ENCODE measurements at regions not wholly inside any gene's neighbourhood (a gene's known extent, or its start where the extent isn't known, plus 50 kb on each side); places are given as distances from the start of the nearest gene placed in this dataset.

GRCh38 chr11:122270535-122270934 is 154.5 kb upstream of the BLID start:
- ATAC-seq (ENCODE audit: low read depth in 2 of 2) (no peak), DNase-seq (no peak)
- Mint-ChIP-seq H3K27me3 (peaks cover 7 to 23% (median 8%) of the 10 kb centered on the region in 3 donors), H3K9me3 (no peaks in the 10 kb centered on the region), H3K36me3 (no peaks in the 10 kb centered on the region), H3K27ac (no peak overlapping the region), H3K4me1 (no peaks in the 10 kb centered on the region), H3K4me3 (no peak overlapping the region)

- Mint-ChIP-seq H3K27ac (no peak overlapping the region), H3K27me3 (peaks cover 7 to 23% (median 8%) of the 10 kb centered on the region in 3 donors), H3K4me1 (no peaks in the 10 kb centered on the region), H3K36me3 (no peaks in the 10 kb centered on the region), H3K4me3 (no peak overlapping the region), H3K9me3 (no peaks in the 10 kb centered on the region)
- ATAC-seq (ENCODE audit: low read depth in 2 of 2) (no peak), DNase-seq (no peak)
Measured at GRCh38 chr11:122269824-122270223, 153.8 kb upstream of the BLID start.

GRCh38 chr11:122268601-122269130 is 152.7 kb upstream of the BLID start:
- H3K27me3 Mint-ChIP-seq: peaks cover 7 to 19% (median 8%) of the 10 kb centered on the region in 3 donors
- H3K36me3 Mint-ChIP-seq: no peaks in the 10 kb centered on the region
- no peak overlapping the region for H3K4me3 Mint-ChIP-seq
- H3K4me1 Mint-ChIP-seq: no peaks in the 10 kb centered on the region
- H3K9me3 Mint-ChIP-seq: peaks cover 0 to 2% (median 0%) of the 10 kb centered on the region in 7 donors
- H3K27ac Mint-ChIP-seq: no peak overlapping the region
- no peak for ATAC-seq (ENCODE audit: low read depth in 2 of 2)
- DNase-seq: no peak

- peak overlapping the region in 1 of 6 donors; percentile 47 for H3K27ac Mint-ChIP-seq
- no peak overlapping the region for H3K4me3 Mint-ChIP-seq
- H3K4me1 Mint-ChIP-seq: no peaks in the 10 kb centered on the region
- ATAC-seq (ENCODE audit: low read depth in 2 of 2) (no peak), DNase-seq (no peak)
- H3K27me3 Mint-ChIP-seq: peaks cover 7 to 13% (median 8%) of the 10 kb centered on the region in 3 donors
- no peaks in the 10 kb centered on the region for H3K36me3 Mint-ChIP-seq
- peaks cover 0 to 2% (median 0%) of the 10 kb centered on the region in 7 donors for H3K9me3 Mint-ChIP-seq
Measured at GRCh38 chr11:122267602-122268001, 151.6 kb upstream of the BLID start.

- Mint-ChIP-seq H3K4me1 (no peaks in the 10 kb centered on the region), H3K4me3 (no peak overlapping the region), H3K36me3 (no peaks in the 10 kb centered on the region), H3K27me3 (peaks cover 5 to 11% (median 9%) of the 10 kb centered on the region in 3 donors), H3K9me3 (peaks cover 0 to 2% (median 0%) of the 10 kb centered on the region in 7 donors), H3K27ac (no peak overlapping the region)
- ATAC-seq (ENCODE audit: low read depth in 2 of 2) (no peak), DNase-seq (no peak)
Measured at GRCh38 chr11:122265981-122266380, 150.0 kb upstream of the BLID start.

- ATAC-seq (ENCODE audit: low read depth in 2 of 2): no peak
- H3K36me3 Mint-ChIP-seq: no peaks in the 10 kb centered on the region
Measured at GRCh38 chr11:122264121-122264520, 148.1 kb upstream of the BLID start.

GRCh38 chr11:122261546-122261945 is 145.5 kb upstream of the BLID start:
- Mint-ChIP-seq H3K4me3 (no peak overlapping the region), H3K36me3 (no peaks in the 10 kb centered on the region), H3K27ac (no peak overlapping the region), H3K9me3 (peaks cover 0 to 4% (median 0%) of the 10 kb centered on the region in 7 donors), H3K27me3 (peaks cover 0 to 11% (median 7%) of the 10 kb centered on the region in 3 donors), H3K4me1 (no peaks in the 10 kb centered on the region)
- no peak for ATAC-seq (ENCODE audit: low read depth in 2 of 2)
- no peak for DNase-seq

More at GRCh38 chr11:122264121-122264520, 148.1 kb upstream of the BLID start:
- H3K9me3 Mint-ChIP-seq: peaks cover 0 to 4% (median 0%) of the 10 kb centered on the region in 7 donors
- no peaks in the 10 kb centered on the region for H3K4me1 Mint-ChIP-seq
- H3K27me3 Mint-ChIP-seq: peaks cover 0 to 15% (median 14%) of the 10 kb centered on the region in 3 donors
- DNase-seq: no peak
- no peak overlapping the region for H3K4me3 Mint-ChIP-seq
- no peak overlapping the region for H3K27ac Mint-ChIP-seq

- Mint-ChIP-seq H3K27me3 (peaks cover 0 to 7% (median 6%) of the 10 kb centered on the region in 3 donors), H3K9me3 (peaks cover 0 to 7% (median 2%) of the 10 kb centered on the region in 7 donors), H3K27ac (no peak overlapping the region), H3K4me3 (no peak overlapping the region), H3K36me3 (no peaks in the 10 kb centered on the region), H3K4me1 (no peaks in the 10 kb centered on the region)
- no peak for ATAC-seq (ENCODE audit: low read depth in 2 of 2)
- DNase-seq: no peak
Measured at GRCh38 chr11:122259195-122259821, 143.3 kb upstream of the BLID start.

- ATAC-seq (ENCODE audit: low read depth in 2 of 2): no peak
- peaks cover 0 to 7% (median 2%) of the 10 kb centered on the region in 7 donors for H3K9me3 Mint-ChIP-seq
- H3K27me3 Mint-ChIP-seq: peaks cover 0 to 7% (median 6%) of the 10 kb centered on the region in 3 donors
- H3K27ac Mint-ChIP-seq: no peak overlapping the region
- no peaks in the 10 kb centered on the region for H3K4me1 Mint-ChIP-seq
- no peak for DNase-seq
- H3K4me3 Mint-ChIP-seq: no peak overlapping the region
- no peaks in the 10 kb centered on the region for H3K36me3 Mint-ChIP-seq
Measured at GRCh38 chr11:122258446-122259194, 142.6 kb upstream of the BLID start.

GRCh38 chr11:122253589-122254231 is 137.7 kb upstream of the BLID start:
- ATAC-seq (ENCODE audit: low read depth in 2 of 2): no peak
- Mint-ChIP-seq H3K9me3 (peaks cover 0 to 7% (median 0%) of the 10 kb centered on the region in 7 donors), H3K27me3 (no peaks in the 10 kb centered on the region), H3K4me3 (no peak overlapping the region), H3K4me1 (no peaks in the 10 kb centered on the region), H3K36me3 (no peaks in the 10 kb centered on the region), H3K27ac (peak overlapping the region in 1 of 6 donors; percentile 2)
- DNase-seq: no peak

GRCh38 chr11:122248939-122249338 is 132.9 kb upstream of the BLID start:
- no peak for ATAC-seq (ENCODE audit: low read depth in 2 of 2)
- H3K36me3 Mint-ChIP-seq: no peaks in the 10 kb centered on the region
- H3K27ac Mint-ChIP-seq: no peak overlapping the region
- H3K9me3 Mint-ChIP-seq: peaks cover 0 to 2% (median 0%) of the 10 kb centered on the region in 7 donors
- DNase-seq: no peak
- no peak overlapping the region for H3K4me3 Mint-ChIP-seq
- H3K4me1 Mint-ChIP-seq: no peaks in the 10 kb centered on the region
- peaks cover 0 to 6% (median 5%) of the 10 kb centered on the region in 3 donors for H3K27me3 Mint-ChIP-seq

- ATAC-seq (ENCODE audit: low read depth in 2 of 2) (no peak), DNase-seq (no peak)
- Mint-ChIP-seq H3K4me3 (no peak overlapping the region), H3K27me3 (peaks cover 0 to 6% (median 5%) of the 10 kb centered on the region in 3 donors), H3K4me1 (no peaks in the 10 kb centered on the region), H3K27ac (no peak overlapping the region), H3K36me3 (no peaks in the 10 kb centered on the region), H3K9me3 (peaks cover 0 to 2% (median 0%) of the 10 kb centered on the region in 7 donors)
Measured at GRCh38 chr11:122248131-122248530, 132.1 kb upstream of the BLID start.

- no peaks in the 10 kb centered on the region for H3K36me3 Mint-ChIP-seq
- H3K27ac Mint-ChIP-seq: peak overlapping the region in 1 of 6 donors; percentile 24
- peaks cover 0 to 2% (median 0%) of the 10 kb centered on the region in 7 donors for H3K9me3 Mint-ChIP-seq
- H3K4me3 Mint-ChIP-seq: no peak overlapping the region
- H3K4me1 Mint-ChIP-seq: no peaks in the 10 kb centered on the region
- ATAC-seq (ENCODE audit: low read depth in 2 of 2) (no peak), DNase-seq (no peak)
- peaks cover 0 to 6% (median 5%) of the 10 kb centered on the region in 3 donors for H3K27me3 Mint-ChIP-seq
Measured at GRCh38 chr11:122246874-122247273, 130.9 kb upstream of the BLID start.
